ENCODE measurements at regions not wholly inside any gene's neighbourhood (a gene's known extent, or its start where the extent isn't known, plus 50 kb on each side); places are given as distances from the start of the nearest gene placed in this dataset.

- WGBS, result 58% methylated on average over 2 of the region's 2 CpGs
- Histone ChIP-seq H3K9me3 (peaks cover 0 to 8% (median 0%) of the 10 kb centered on the region in 4 donors), H3K4me3 (no peak overlapping the region), H3K27me3 (no peaks in the 10 kb centered on the region), H3K36me3 (no peaks in the 10 kb centered on the region), H3K4me1 (no peaks in the 10 kb centered on the region), H3K27ac (replicated peaks in 1 of 4) (no peak overlapping the region)
- no peak for DNase-seq (ENCODE audit: extremely low spot score)
- intact Hi-C loops (cut with DNase I), result no loop called here
- TF ChIP-seq EP300 (IDR thresholded peaks at IDR 0.05) (no peak), POLR2AphosphoS5 (IDR thresholded peaks at IDR 0.05) (no peak), POLR2A (IDR thresholded peaks at IDR 0.05; ENCODE audit: low read depth) (no peak)
- TF ChIP-seq, protein P1, sequence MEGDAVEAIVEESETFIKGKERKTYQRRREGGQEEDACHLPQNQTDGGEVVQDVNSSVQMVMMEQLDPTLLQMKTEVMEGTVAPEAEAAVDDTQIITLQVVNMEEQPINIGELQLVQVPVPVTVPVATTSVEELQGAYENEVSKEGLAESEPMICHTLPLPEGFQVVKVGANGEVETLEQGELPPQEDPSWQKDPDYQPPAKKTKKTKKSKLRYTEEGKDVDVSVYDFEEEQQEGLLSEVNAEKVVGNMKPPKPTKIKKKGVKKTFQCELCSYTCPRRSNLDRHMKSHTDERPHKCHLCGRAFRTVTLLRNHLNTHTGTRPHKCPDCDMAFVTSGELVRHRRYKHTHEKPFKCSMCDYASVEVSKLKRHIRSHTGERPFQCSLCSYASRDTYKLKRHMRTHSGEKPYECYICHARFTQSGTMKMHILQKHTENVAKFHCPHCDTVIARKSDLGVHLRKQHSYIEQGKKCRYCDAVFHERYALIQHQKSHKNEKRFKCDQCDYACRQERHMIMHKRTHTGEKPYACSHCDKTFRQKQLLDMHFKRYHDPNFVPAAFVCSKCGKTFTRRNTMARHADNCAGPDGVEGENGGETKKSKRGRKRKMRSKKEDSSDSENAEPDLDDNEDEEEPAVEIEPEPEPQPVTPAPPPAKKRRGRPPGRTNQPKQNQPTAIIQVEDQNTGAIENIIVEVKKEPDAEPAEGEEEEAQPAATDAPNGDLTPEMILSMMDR (IDR thresholded peaks at IDR 0.05), result no peak
These were observed 362.5 kb upstream of the ZNF717 start for GRCh38 chr3:76147846-76148245.

DNA sequence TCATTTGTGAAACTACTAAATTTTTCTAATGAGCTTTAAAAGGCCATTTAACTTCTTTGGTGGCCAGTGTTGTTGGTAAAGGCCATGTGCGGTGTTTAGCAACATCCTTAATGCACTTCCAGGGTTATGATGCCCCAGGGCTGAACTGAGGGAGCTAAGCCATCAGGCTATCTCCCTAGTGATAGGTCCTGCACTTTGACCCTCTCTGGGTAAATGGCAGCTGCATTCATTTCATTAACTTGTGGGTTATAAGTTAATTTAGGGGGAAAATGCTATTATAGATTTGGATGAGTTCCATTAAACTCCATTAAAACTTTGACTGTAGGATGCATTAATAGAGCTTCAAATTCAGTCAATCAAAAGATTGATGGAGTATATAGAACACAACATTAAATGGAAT is 366.7 kb upstream of the ZNF717 start:
- Histone ChIP-seq H3K36me3 (no peaks in the 10 kb centered on the region), H3K27ac (replicated peaks in 1 of 4) (no peak overlapping the region), H3K9me3 (peaks cover 0 to 8% (median 0%) of the 10 kb centered on the region in 4 donors), H3K4me3 (no peak overlapping the region), H3K4me1 (no peaks in the 10 kb centered on the region), H3K27me3 (no peaks in the 10 kb centered on the region)
- no peak for DNase-seq (ENCODE audit: extremely low spot score)
- TF ChIP-seq POLR2AphosphoS5 (IDR thresholded peaks at IDR 0.05) (no peak), POLR2A (IDR thresholded peaks at IDR 0.05; ENCODE audit: low read depth) (no peak), EP300 (IDR thresholded peaks at IDR 0.05) (no peak)
- TF ChIP-seq, protein P1 (IDR thresholded peaks at IDR 0.05), result no peak
- intact Hi-C loops (cut with DNase I), result no loop called here
- WGBS, result 81% methylated on average over 1 of the region's 1 CpG

DNA sequence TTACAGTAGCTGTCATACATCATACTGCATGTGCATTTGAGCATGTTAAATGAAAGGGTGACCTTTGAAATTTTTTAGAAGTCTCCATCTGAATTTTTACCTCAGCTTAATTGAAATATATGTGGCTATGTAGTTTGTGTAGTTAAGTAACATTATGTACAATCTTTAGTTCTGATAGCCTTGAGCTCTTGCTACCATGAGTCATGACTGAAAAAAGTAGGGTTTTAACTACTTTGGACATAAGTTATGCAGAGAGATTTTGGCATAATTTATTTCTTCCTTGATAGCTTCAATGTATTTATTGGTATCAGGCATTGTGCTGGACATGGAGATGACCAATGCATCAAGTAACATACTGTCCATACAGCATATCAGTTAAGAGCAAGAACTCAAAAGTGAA is 376.5 kb upstream of the ZNF717 start:
- H3K4me1 ChIP-seq, result no peaks in the 10 kb centered on the region
- no peaks in the 10 kb centered on the region for H3K27me3 ChIP-seq
- intact Hi-C loops (cut with DNase I), result no loop called here
- no peak overlapping the region for H3K27ac ChIP-seq (replicated peaks in 1 of 4)
- H3K9me3 ChIP-seq, result no peaks in the 10 kb centered on the region
- TF ChIP-seq POLR2A (IDR thresholded peaks at IDR 0.05; ENCODE audit: low read depth) (no peak), EP300 (IDR thresholded peaks at IDR 0.05) (no peak)
- no peak for DNase-seq (ENCODE audit: extremely low spot score)
- H3K36me3 ChIP-seq, result no peaks in the 10 kb centered on the region
- H3K4me3 ChIP-seq, result no peak overlapping the region

GRCh38 chr3:76171647-76172046 is 386.3 kb upstream of the ZNF717 start:
- WGBS, result 92% methylated on average over 3 of the region's 3 CpGs
- no peaks in the 10 kb centered on the region for H3K27me3 ChIP-seq
- TF ChIP-seq POLR2A (IDR thresholded peaks at IDR 0.05; ENCODE audit: low read depth), result no peak
- TF ChIP-seq EP300 (IDR thresholded peaks at IDR 0.05), result no peak
- TF ChIP-seq, protein P1 (IDR thresholded peaks at IDR 0.05), result no peak
- TF ChIP-seq POLR2AphosphoS5 (IDR thresholded peaks at IDR 0.05), result no peak
- no peaks in the 10 kb centered on the region for H3K36me3 ChIP-seq
- H3K9me3 ChIP-seq, result peaks cover 0 to 6% (median 0%) of the 10 kb centered on the region in 4 donors
- H3K4me1 ChIP-seq, result no peaks in the 10 kb centered on the region
- no peak for DNase-seq (ENCODE audit: extremely low spot score)
- H3K4me3 ChIP-seq, result no peak overlapping the region
- H3K27ac ChIP-seq (replicated peaks in 1 of 4), result no peak overlapping the region
- intact Hi-C loops (cut with DNase I), result no loop called here

DNA sequence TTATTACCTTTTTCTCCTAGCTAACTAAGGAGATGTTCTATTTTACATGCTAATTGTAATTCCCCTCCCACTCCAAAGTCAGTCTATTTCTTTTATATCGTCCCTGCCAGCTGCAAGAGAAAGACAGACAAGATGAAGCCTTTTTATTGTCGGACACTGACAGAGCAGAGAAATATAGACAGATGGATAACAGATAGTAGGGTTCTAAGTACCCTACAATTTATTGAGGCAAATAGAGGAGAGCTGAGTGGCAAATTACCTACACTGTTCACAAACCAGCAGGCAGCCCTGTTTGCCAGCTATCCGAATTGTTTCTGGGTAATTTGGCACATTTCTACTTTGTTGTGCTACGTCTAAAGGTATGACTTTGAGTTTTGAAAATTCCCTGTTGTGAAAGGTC is 392.3 kb upstream of the ZNF717 start:
- Histone ChIP-seq H3K4me3 (no peak overlapping the region), H3K36me3 (no peaks in the 10 kb centered on the region), H3K27me3 (no peaks in the 10 kb centered on the region), H3K27ac (replicated peaks in 1 of 4) (no peak overlapping the region), H3K4me1 (no peaks in the 10 kb centered on the region), H3K9me3 (peaks cover 0 to 6% (median 0%) of the 10 kb centered on the region in 4 donors)
- TF ChIP-seq, protein P1 (IDR thresholded peaks at IDR 0.05), result no peak
- TF ChIP-seq EP300 (IDR thresholded peaks at IDR 0.05) (no peak), POLR2A (IDR thresholded peaks at IDR 0.05; ENCODE audit: low read depth) (no peak), POLR2AphosphoS5 (IDR thresholded peaks at IDR 0.05) (no peak)
- WGBS, result 80% methylated on average over 4 of the region's 4 CpGs
- no peak for DNase-seq (ENCODE audit: extremely low spot score)
- intact Hi-C loops (cut with DNase I), result no loop called here

Measured in esophagus muscularis mucosa (tissue), 4 donors.